OCI-M2 (cell line): ENCODE measurements at regions not wholly inside any gene's neighbourhood (a gene's known extent, or its start where the extent isn't known, plus 50 kb on each side); places are given as distances from the start of the nearest gene placed in this dataset.

Experiments used
- DNase-seq: peaks from one replicate; lab custom pipeline; 2025; ENCODE audit not compliant: unreplicated experiment; lab: John Stamatoyannopoulos, UW

DNA sequence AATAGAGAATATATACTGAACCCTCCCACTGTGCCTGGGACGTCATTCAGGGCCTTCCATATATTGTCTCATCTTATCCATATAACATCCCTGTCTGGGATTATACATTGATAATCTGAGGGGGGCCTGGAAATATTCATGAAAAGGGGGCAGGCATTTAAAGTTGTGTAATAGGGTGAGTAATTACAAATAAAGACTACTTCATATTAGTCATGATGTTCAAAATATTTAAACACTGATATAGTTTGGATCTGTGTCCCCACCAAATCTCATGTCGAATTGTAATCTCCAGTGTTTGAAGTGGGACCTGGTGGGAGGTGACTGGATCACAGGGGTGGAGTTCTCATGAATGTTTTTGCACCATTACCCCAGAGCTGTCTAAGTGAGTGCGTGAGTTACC is 97.8 kb downstream of the AQP9 start:
- no peak for DNase-seq

DNA sequence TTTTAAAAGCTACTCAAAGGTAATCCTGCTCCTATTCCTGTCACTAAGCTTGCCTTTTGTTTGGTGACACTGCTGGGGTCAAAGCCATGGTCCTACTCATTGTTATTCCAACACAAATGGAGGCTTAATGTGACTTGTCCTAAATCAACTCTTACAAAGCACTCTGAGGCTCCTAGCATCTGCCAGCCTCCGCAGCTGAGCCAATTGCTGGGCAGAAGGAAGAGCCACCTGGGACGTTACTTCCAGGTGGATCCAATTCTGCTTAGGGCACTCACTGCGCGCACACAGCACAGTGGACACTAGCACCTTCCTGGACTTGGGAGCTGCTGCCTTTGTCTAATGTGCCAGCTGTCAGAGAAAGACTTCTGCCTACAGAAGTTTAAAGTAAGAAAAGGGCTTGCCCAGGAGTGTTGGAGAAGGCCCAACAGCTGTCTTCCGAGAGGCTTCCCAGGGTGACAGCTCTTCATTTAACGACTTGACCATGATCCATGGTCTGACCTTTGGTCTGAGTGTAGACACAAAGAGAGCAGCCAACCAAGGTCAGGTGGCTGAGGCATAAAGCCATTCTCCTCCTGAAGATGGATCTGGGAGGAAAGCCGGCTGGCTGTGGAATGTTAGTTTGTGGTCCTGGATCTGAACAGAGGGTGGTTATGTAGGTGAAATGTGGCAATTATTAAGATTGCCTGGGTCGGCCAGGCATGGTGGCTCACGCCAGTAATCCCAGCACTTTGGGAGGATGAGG is 102.2 kb downstream of the AQP9 start:
- DNase-seq: no peak

DNA sequence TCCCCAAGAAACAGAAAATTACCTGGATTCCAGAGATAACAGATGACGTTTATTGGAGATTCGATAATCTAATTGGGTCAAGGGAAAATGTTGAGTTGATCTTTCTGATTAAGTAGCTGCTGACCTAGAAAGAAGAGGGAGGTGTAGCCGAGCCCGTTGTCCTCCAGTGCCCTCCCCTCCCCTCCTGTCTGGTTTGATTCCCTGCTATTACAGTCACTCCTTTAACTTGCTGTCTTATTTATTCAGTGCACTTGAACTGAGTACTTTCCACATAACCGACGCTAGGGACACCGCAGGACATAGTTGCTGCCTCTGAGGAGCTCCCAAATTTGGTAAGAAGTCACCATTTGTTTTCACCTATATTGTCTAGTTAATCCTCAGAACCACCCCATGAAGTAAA is 103.7 kb downstream of the AQP9 start:
- DNase-seq: no peak

DNA sequence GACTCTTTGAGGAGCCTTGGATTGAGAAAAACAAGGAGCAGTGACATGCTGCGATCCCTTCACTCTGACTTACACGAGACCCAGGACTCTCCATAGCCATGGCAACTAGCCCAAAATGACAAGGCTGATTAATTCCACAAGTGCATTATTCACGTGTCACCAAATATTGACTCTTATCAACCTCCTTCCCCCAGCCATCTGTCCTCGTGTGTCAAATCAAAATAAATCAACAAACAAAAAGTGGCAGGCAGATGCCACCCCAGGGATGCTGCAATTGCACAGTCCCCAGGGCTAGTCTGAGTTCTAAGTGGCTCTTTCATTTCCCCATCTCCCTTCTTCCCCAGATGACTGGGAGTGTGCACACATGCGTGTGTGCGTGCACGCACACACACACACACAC is 104.9 kb downstream of the AQP9 start:
- DNase-seq: no peak

DNA sequence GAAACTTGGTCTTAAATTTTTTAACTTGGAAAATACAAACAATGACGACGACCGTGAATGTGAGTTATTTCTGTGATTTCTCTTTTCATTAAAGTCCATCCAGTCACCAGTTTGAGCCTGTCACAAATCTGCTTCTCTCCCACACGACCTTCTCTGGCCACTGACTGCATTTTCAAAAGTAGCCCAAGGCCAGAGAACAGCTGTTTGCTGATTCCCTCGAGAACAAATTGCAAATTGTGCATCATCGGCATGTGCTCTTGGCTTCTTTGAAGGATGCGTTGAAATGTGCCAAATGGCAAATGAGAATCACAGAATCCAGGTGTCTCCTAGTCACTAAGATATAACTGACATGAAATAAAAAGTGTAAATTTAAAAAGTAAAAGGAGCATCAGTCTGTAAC is 106.4 kb downstream of the AQP9 start:
- DNase-seq: no peak

DNA sequence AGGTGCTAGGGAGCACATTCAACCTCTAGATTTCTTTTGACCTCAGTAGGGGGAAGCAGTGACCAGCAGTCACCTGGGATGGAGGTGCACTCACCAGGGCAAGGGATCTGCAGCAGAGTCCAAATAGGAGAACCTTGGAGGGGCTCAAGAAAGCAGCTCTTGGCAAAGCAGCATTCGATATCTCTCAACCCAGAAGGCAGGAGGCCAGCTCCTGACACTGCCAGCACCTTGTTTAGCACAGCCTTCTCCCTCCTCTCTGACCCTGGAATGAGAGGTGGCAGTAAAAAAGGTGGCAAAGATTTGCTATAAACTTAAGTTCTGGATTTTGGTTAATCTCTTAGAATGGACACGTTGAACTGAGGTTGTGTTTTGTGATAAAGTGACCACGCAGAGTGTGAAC is 107.9 kb downstream of the AQP9 start:
- DNase-seq: no peak

DNA sequence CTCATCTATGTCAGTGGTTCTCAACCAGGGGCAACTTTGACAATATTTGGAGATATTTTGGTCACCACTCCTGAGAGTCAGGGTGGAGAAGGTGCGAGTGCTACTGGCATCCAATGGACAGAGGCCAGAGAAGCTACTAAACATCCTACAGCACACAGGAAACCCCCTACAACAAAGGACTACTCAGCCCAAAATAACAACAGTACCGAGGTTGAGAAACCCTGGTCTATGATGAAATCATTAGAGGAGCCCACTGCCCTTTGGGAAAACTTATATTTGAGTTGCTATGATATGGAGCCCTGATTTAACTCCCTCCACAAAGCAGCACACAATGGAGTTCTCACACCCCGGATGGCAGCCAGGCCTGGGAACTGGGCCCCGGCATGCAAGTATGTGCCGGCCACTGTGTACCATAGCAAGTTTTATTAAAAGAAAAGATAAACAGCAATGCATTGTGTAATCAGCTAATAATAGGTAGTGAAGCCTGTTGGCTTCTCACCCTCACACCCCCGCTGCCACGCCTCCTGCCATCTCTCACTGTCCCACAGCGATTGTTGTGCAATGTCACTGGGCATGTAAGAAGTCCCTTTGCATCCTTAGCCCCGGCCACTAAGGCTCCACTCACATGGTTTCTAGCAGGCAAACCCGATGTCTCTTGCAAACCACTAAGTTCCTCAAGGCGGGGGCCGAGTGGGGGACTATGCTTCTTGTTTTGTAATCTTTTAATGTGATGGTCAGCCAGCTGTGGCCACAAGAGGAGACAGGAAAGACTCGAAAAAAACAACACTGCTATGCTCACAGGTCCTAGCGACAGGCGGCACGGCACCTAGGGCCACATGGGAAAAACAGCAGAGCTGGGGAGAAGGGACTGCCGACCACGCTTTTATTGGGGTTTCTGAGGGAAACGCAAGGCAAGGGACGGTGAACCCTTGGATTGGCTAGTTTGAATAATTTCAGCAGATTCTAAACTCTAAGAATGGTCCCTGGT is 110.0 kb downstream of the AQP9 start:
- no peak for DNase-seq

DNA sequence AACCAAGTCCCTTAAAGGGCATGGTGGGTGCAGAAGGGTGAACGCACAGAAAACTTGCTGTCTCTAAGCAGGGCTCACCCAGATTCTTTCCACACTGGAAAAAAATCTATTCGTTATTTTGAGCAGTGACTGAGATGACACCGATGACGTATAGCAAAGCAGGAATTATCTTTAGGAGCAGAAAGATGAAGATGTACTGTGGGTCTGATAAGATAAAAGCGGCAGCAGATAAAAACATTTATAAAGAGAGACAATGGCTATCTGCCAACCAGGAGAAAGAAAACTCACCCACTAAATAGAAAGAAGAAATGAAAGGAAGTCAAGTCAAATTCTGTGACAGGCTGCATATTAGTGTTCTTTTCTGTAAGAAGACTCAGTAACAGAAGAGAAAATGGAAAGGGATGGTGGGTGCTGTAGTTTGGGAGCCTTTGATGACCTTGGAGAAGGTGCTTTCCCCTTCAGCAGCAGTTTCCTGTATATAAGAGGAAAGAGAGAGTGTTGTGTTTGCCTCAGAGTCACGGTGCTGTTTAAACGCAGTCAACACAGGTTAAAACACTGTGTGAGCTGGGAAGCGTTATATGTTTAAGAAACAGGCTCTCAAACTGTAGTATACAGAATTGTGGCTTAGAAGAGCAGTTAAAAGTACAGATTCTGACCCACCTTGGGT is 111.6 kb downstream of the AQP9 start:
- no peak for DNase-seq

DNA sequence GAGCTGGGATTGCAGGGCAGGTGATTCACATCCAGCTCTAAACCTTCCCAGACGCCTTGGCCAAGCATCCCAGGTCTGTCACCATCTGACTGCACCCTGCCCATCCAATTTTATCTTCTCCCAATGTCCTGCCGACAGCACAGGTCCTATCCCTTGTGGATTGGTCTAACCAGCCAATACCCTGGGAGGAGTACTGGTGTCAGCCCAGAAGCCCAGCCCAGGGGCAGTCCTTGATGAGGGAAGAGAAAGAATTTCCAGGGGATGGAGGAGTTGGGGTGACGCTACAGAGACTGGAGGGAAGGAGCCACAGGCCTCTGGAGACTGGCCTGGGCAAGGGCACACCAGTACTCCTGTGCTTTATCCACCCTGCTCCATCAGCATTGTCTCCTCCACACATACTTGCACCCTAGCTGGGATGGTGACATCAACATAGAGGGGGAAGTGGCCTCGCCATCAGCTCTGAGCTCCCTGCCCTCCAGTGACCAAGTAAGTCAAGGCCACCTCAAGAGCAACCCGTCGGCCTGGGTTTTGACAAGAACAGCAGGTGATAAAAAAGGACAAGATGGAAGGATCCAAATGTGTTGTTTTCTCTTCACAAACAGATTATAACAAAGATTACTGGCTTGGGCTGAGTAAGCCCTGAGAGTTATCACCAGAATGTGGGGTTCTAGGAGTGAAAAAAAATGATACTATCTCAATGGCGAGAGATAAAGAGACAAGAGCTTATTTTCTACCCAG is 114.6 kb downstream of the AQP9 start:
- no peak for DNase-seq

DNA sequence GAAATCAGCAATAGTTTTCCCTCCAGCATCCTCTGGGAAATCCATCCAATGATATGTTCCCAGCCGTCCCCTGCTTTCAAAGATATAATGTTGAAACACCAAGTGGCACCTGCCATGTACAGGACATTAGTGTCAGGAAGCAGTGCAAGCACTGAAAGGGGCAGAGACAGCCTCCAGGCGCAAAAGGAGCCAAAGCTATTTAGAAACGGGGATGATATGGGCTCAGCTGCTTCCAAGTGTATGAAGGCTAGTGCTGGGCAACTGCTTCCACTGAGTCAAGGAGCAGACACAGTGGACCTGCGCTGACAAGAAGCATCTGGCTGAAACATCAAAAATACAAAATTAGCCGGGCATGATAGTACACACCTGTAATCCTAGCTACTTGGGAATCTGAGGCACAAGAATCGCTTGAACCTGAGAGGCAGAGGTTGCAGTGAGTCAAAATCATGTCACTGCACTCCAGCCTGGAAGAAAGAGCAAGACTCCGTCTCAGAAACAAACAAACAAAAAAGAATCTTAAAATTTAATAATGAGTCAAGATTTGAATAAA is 119.7 kb downstream of the AQP9 start:
- DNase-seq: no peak

DNA sequence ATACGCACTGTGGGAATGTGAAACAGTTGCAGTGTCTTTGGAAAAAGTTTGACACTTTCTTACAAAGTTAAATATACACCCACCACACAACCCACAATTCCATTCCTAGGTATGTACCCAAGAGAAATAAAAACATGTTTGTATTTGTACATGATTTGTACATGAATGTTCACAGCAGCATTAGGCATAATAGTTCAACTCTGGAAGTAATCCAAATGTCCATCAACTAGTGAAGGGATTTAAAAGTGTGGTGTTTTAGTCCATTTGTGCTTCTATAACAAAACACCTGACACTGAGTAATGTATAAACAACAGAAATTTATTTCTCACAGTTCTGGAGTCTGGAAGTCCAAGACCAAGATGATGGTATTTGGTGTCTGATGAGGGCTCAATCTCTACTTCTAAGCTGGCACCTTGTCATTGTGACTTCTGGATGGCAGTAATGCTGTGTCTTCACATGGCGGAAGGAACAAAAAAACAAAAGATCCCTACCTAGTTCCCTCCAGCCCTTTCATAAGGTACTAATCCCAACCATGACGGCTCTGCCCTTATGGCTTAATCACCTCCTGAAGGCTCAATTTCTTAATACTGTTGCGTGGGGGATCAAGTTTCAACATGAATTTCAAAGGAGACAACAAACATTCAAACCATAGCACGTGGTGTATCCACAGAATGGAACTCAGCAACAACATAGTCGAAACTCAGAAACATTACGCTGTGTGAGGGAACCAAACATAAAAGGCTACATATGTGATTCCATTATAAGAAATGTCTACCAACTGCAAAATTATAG is 120.5 kb downstream of the AQP9 start:
- no peak for DNase-seq

DNA sequence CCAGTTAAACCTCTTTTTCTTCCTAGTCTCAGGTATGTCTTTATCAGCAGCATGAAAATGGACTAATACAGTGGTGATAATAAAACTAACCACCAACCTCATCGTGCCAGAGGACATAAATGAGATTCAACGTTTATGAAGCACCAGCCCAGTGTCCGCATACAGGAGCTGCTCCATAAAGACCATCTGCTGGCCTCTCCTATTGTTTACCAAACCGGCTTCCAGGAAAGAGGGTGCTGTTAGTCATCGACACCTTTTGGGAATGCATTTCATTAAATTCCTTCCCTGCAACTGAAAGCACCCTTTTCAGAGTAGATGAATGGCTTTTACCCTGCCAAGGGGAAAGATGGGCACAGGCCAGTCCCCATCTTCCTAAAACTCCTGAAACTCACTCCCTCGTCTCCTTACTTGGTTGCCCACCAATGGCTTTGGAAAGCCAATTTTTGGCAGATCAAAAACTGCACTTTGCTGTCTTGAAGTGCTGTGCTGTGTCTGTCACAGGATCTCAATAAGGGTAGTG is 122.1 kb downstream of the AQP9 start:
- DNase-seq: no peak

DNA sequence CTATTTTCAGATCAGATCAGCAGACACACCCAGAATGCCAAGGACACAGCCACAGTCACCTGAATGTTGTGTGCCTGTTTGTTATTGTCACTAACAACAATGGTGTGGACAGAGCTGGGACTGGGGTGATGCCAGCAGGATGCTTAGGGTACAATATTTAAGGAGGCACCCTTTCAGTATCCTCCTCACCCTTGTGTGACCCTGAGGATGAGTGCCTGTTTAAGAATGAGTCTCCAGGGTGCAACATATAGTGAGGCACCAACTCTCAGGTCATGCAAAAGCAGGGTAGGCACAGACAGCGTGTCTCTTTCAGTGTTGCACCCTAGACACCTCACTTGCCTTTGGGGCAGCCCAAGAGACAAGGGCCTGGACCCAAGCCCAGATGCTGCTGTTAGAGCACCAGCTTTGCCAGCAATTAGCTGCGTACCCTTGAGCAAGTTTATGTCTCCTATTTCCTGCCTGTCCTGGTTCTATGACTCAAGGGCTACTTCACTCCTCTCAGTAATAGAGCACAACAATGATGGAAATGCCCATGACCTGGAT is 122.6 kb downstream of the AQP9 start:
- DNase-seq: no peak

DNA sequence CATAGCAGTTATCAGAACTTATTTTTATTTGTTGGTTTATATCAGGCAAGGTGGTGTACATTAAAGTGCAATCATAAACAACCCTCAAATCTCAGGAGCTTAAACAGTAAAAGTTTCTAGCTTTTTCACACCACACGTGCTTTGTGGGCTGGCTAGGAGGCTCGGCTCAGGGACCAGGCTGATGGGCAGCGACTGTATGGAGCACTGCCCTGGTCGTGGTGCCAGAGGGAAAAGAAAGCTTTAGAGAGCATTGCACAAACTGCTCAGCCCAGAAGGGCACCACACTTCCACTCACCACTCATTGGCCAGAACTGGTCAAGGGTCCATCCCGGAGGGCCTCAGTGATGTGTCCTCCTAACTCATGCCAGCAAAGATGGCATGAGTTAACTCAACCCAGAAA is 123.2 kb downstream of the AQP9 start:
- DNase-seq: no peak

DNA sequence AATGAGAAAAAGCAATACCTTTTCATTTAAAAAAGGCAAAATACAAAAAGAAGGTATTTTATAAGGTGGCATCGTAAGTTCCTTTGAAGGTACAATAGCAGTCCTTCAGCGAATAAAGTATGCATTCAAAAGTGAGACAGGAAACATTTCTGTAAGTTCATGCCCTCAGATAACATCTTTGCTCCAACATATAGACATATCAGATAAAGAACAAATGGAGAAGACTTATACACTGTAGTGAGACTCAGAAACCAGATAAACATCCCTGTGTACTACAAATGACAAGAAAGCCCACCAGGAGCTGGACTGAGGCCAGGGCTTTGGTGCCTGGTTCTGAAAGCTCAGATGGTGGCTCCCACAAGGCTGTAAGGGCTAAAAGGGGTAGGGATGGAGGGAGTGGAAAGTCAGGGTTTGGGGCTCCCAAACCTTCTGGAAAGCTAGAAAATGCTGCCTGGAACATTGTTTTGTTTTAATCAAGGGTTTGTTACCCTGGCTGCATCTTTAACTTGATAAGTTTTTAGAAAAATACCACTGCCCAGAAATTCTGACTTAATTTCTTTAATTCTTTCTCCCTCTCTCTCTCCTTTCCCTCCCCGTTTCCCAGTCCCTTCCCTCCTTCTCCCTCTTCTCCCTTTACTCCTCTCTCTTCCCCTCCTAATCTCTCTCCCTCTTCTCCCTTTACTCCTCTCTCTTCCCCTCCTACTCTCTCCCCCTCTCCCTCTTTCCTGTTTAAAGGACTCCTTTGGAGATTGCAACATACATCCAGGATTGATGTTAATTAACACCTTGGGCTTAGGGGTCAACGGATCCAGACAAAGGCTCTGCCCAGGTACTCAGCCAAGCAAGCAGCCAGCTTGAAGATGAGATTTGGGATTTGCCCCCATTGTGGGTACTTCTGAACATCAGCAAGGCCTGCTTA is 126.1 kb downstream of the AQP9 start:
- no peak for DNase-seq

DNA sequence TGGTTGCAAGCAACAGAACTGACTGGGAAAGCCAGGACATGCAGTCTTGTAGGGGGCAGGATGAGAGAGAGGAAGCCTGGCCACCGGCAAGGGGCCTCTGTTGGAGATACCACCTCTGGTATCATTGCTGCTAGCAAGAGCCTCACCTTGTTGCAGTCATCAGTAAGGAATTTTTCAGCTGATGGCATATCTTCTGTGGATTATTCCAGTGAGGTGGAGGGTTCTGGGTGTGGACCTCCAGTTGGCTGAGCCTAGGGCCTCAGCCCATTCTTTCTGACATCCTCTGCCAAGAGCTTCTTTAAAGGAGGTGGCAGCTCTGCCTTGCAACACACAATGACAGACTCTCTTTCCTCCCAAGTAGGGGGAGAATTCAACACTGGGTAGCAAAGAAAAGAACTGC is 128.9 kb downstream of the AQP9 start:
- DNase-seq: no peak

DNA sequence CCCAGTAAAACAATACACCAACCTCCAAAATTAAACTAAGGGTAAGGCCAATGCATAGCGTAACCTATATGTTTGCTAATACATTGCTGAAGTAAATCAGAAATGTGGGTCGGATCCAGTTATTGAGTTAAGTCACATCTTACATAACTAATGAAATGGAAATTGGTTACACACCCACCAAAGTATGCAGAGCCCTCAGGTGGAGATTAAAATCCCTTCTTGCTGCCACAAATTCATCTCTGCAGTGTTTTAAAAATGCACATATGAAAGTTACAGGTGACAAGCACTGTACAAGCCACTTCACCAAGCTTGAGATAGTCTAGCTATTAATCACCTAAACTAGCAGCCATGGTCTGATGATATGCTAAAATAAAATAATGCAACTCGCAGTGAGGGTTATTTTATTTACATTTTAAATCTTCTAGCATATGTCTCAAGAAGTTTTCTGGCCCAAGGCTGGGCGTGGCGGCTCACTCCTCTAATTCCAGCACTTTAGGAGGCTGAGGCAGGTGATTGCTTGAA is 130.6 kb downstream of the AQP9 start:
- no peak for DNase-seq
